Fibroblast of lung (primary cell): ENCODE measurements at regions not wholly inside any gene's neighbourhood (a gene's known extent, or its start where the extent isn't known, plus 50 kb on each side); places are given as distances from the start of the nearest gene placed in this dataset.

Source experiments
- DNase-seq, 2 donors: peaks; one replicate each; pipeline versions ENCODE4 v3.0.0 to v3.0.0-alpha.2; 2010; ENCODE audit warnings: low read depth in 2 of 2
- H2AFZ ChIP-seq: 2 replicates; pipeline ENCODE4 v1.5.1; 2012; ENCODE audit warnings: low read length, control low read depth, inconsistent platforms
- H3K27ac ChIP-seq: 2 replicates; pipeline ENCODE4 v1.5.1; 2011; ENCODE audit warnings: low read length, control low read depth; ENCODE audit not compliant: insufficient read depth
- H3K27me3 ChIP-seq: 2 replicates; pipeline ENCODE4 v1.5.1; 2011; ENCODE audit warnings: mild to moderate bottlenecking, low read length; ENCODE audit not compliant: control insufficient read depth, insufficient read depth
- H3K36me3 ChIP-seq: 2 replicates; pipeline ENCODE4 v1.5.1; 2011; ENCODE audit warnings: low read length; ENCODE audit not compliant: control insufficient read depth, insufficient read depth
- H3K4me1 ChIP-seq: 2 replicates; pipeline ENCODE4 v1.5.1; 2011; ENCODE audit warnings: low read length; ENCODE audit not compliant: control insufficient read depth, insufficient read depth; ENCODE audit errors: extremely low read depth
- H3K4me2 ChIP-seq: 2 replicates; pipeline ENCODE4 v1.5.1; 2011; ENCODE audit warnings: low read length, control low read depth; ENCODE audit not compliant: insufficient read depth; ENCODE audit errors: extremely low read depth
- H3K4me3 ChIP-seq, 4 experiments: fragments of 200-600 bp in 1 of 4; sonication (generic) in 1 of 4; replicated peaks in 1 of 4; 2 replicates each; pipeline ENCODE4 v1.5.1; 2011 to 2016; ENCODE audit warnings: low read length in 4 of 4, low read depth in 3 of 4, mild to moderate bottlenecking in 3 of 4, control low read depth in 2 of 4, inconsistent platforms in 1 of 4, mixed read lengths in 1 of 4; ENCODE audit not compliant: insufficient read depth in 1 of 4; ENCODE audit errors: control extremely low read depth in 1 of 4
- H3K79me2 ChIP-seq: 2 replicates; pipeline ENCODE4 v1.5.1; 2012; ENCODE audit warnings: mild to moderate bottlenecking, low read length, inconsistent platforms; ENCODE audit not compliant: control insufficient read depth, insufficient read depth
- H3K9ac ChIP-seq: 2 replicates; pipeline ENCODE4 v1.5.1; 2011; ENCODE audit warnings: mild to moderate bottlenecking, low read length, control low read depth; ENCODE audit not compliant: insufficient read depth
- H3K9me3 ChIP-seq: 2 replicates; pipeline ENCODE4 v1.5.1; 2012; ENCODE audit warnings: low read depth, low read length; ENCODE audit not compliant: control insufficient read depth, insufficient read depth
- H4K20me1 ChIP-seq: 2 replicates; pipeline ENCODE4 v1.5.1; 2011; ENCODE audit warnings: low read length; ENCODE audit not compliant: control insufficient read depth, insufficient read depth; ENCODE audit errors: extremely low read depth
- CTCF ChIP-seq, 2 donors: IDR thresholded peaks in 1 of 2; conservative IDR thresholded peaks in 1 of 2; 1 replicate in 1 of 2; 2 replicates in 1 of 2; pipeline ENCODE4 v1.5.1; 2011 to 2012; ENCODE audit warnings: low read length in 2 of 2, control low read depth in 1 of 2, inconsistent platforms in 1 of 2, low read depth in 1 of 2, mild to moderate bottlenecking in 1 of 2
- EZH2 ChIP-seq: IDR thresholded peaks from 2 replicates; pipeline ENCODE4 v1.5.1; 2012; ENCODE audit warnings: low read length, control low read depth, mild to moderate bottlenecking; ENCODE audit errors: missing control alignments

- Histone ChIP-seq H3K36me3 (no peaks in the 10 kb centered on the region), H3K9ac (no peak overlapping the region), H2AFZ (no peak overlapping the region), H3K27ac (no peak overlapping the region), H3K4me2 (no peak overlapping the region), H3K9me3 (no peaks in the 10 kb centered on the region), H4K20me1 (no peaks in the 10 kb centered on the region), H3K27me3 (no peaks in the 10 kb centered on the region), H3K4me3 (no peak overlapping the region), H3K79me2 (no peaks in the 10 kb centered on the region), H3K4me1 (no peaks in the 10 kb centered on the region)
- no peak for DNase-seq
- TF ChIP-seq EZH2 = no peak
- TF ChIP-seq CTCF (conservative IDR thresholded peaks at IDR 0.05 in 1 of 2, IDR thresholded peaks at IDR 0.05 in 1 of 2; ENCODE audit: low read depth in 1 of 2, low read length in 2 of 2) = no peak
Observed at GRCh38 chr15:47203993-47204392, 513.3 kb upstream of the SEMA6D start.

GRCh38 chr15:47206358-47206978 is 510.8 kb upstream of the SEMA6D start:
- H3K4me2 ChIP-seq = no peak overlapping the region
- no peak overlapping the region for H3K9ac ChIP-seq
- H3K9me3 ChIP-seq = no peaks in the 10 kb centered on the region
- no peak overlapping the region for H2AFZ ChIP-seq
- no peak overlapping the region for H3K4me3 ChIP-seq
- no peaks in the 10 kb centered on the region for H3K79me2 ChIP-seq
- no peak for TF ChIP-seq EZH2
- no peak for TF ChIP-seq CTCF (conservative IDR thresholded peaks at IDR 0.05 in 1 of 2, IDR thresholded peaks at IDR 0.05 in 1 of 2; ENCODE audit: low read depth in 1 of 2, low read length in 2 of 2)
- H4K20me1 ChIP-seq = no peaks in the 10 kb centered on the region
- no peaks in the 10 kb centered on the region for H3K27me3 ChIP-seq
- no peaks in the 10 kb centered on the region for H3K36me3 ChIP-seq
- no peaks in the 10 kb centered on the region for H3K4me1 ChIP-seq
- H3K27ac ChIP-seq = no peak overlapping the region
- no peak for DNase-seq

DNA sequence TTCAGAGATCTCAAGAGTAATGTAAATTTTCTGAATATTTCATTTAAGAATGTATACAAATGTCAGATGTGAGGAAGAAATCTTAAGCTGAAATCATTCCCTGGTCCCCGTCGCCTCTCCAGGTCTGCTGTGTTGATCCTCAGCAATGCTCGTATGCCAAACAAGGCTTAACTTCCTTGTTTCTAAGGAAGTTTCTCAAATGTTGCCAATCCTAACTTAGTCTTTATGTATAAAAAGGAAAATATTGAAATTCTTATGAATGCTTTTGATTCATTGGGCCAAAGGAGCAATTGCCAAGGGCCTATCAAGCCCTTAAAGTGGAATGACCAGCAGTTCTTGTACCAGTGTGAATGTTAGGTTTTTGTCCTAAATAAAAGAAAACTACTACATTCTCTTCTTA is 507.7 kb upstream of the SEMA6D start:
- H3K27ac ChIP-seq = no peak overlapping the region
- H3K9me3 ChIP-seq = no peaks in the 10 kb centered on the region
- H3K9ac ChIP-seq = no peak overlapping the region
- H4K20me1 ChIP-seq = no peaks in the 10 kb centered on the region
- H3K36me3 ChIP-seq = no peaks in the 10 kb centered on the region
- H3K79me2 ChIP-seq = no peaks in the 10 kb centered on the region
- no peak for DNase-seq
- no peaks in the 10 kb centered on the region for H3K4me1 ChIP-seq
- H3K4me3 ChIP-seq = no peak overlapping the region
- H3K27me3 ChIP-seq = no peaks in the 10 kb centered on the region
- no peak overlapping the region for H3K4me2 ChIP-seq
- TF ChIP-seq CTCF (conservative IDR thresholded peaks at IDR 0.05 in 1 of 2, IDR thresholded peaks at IDR 0.05 in 1 of 2; ENCODE audit: low read depth in 1 of 2, low read length in 2 of 2) = no peak
- TF ChIP-seq EZH2 = no peak
- no peak overlapping the region for H2AFZ ChIP-seq
